ENCODE measurements at regions not wholly inside any gene's neighbourhood (a gene's known extent, or its start where the extent isn't known, plus 50 kb on each side); places are given as distances from the start of the nearest gene placed in this dataset.

GRCh38 chr5:120153551-120153950 lies 310.5 kb upstream of the PRR16 start:
- Histone ChIP-seq H3K4me3 (no peak overlapping the region), H3K9me3 (no peaks in the 10 kb centered on the region), H3K36me3 (no peaks in the 10 kb centered on the region), H3K27me3 (no peaks in the 10 kb centered on the region), H3K27ac (no peak overlapping the region), H3K4me1 (ENCODE audit: insufficient read depth) (no peaks in the 10 kb centered on the region)
- 26 to 48% (median 34%) methylated on average over 2 of the region's 2 CpGs for WGBS, 3 donors
- DNase-seq = no peak
- intact Hi-C loops (cut with DNase I) = no loop called here
- TF ChIP-seq EP300 (IDR thresholded peaks at IDR 0.05) = no peak
- no peak for TF ChIP-seq POLR2A (IDR thresholded peaks at IDR 0.05)
- no peak for TF ChIP-seq CTCF (IDR thresholded peaks at IDR 0.05)

- Histone ChIP-seq H3K36me3 (no peaks in the 10 kb centered on the region), H3K4me1 (ENCODE audit: insufficient read depth) (no peaks in the 10 kb centered on the region), H3K27me3 (no peaks in the 10 kb centered on the region), H3K9me3 (no peaks in the 10 kb centered on the region), H3K4me3 (no peak overlapping the region), H3K27ac (no peak overlapping the region)
- TF ChIP-seq CTCF (IDR thresholded peaks at IDR 0.05) = no peak
- no peak for TF ChIP-seq EP300 (IDR thresholded peaks at IDR 0.05)
- TF ChIP-seq POLR2A (IDR thresholded peaks at IDR 0.05) = no peak
- 91 to 97% (median 92%) methylated on average over 1 of the region's 1 CpG for WGBS, 3 donors
- DNase-seq = no peak
- intact Hi-C loops (cut with DNase I) = no loop called here
Measured at GRCh38 chr5:120155873-120156272, 308.2 kb upstream of the PRR16 start.

- DNase-seq = no peak
- TF ChIP-seq EP300 (IDR thresholded peaks at IDR 0.05) (no peak), CTCF (IDR thresholded peaks at IDR 0.05) (no peak), POLR2A (IDR thresholded peaks at IDR 0.05) (no peak)
- Histone ChIP-seq H3K36me3 (no peaks in the 10 kb centered on the region), H3K9me3 (no peaks in the 10 kb centered on the region), H3K27ac (no peak overlapping the region), H3K4me3 (no peak overlapping the region), H3K4me1 (ENCODE audit: insufficient read depth) (no peaks in the 10 kb centered on the region), H3K27me3 (no peaks in the 10 kb centered on the region)
- intact Hi-C loops (cut with DNase I) = no loop called here
- 75 to 86% (median 82%) methylated on average over 1 of the region's 1 CpG for WGBS, 3 donors
Measured at GRCh38 chr5:120158211-120158610, 305.9 kb upstream of the PRR16 start.

GRCh38 chr5:120159155-120159554 lies 304.9 kb upstream of the PRR16 start:
- intact Hi-C loops (cut with DNase I) = no loop called here
- no peak for DNase-seq
- TF ChIP-seq POLR2A (IDR thresholded peaks at IDR 0.05) = no peak
- Histone ChIP-seq H3K36me3 (no peaks in the 10 kb centered on the region), H3K27me3 (no peaks in the 10 kb centered on the region), H3K4me3 (no peak overlapping the region), H3K27ac (no peak overlapping the region), H3K4me1 (ENCODE audit: insufficient read depth) (no peaks in the 10 kb centered on the region), H3K9me3 (no peaks in the 10 kb centered on the region)
- WGBS, 3 donors = 83 to 86% (median 84%) methylated on average over 3 of the region's 3 CpGs

GRCh38 chr5:120160124-120160895 lies 303.8 kb upstream of the PRR16 start:
- Histone ChIP-seq H3K9me3 (no peaks in the 10 kb centered on the region), H3K36me3 (no peaks in the 10 kb centered on the region), H3K27me3 (no peaks in the 10 kb centered on the region), H3K27ac (no peak overlapping the region), H3K4me1 (ENCODE audit: insufficient read depth) (no peaks in the 10 kb centered on the region), H3K4me3 (no peak overlapping the region)
- intact Hi-C loops (cut with DNase I) = no loop called here
- 73 to 85% (median 80%) methylated on average over 4 of the region's 4 CpGs for WGBS, 3 donors
- TF ChIP-seq EP300 (IDR thresholded peaks at IDR 0.05) (no peak), POLR2A (IDR thresholded peaks at IDR 0.05) (no peak), CTCF (IDR thresholded peaks at IDR 0.05) (no peak)
- no peak for DNase-seq
